Right lobe of liver (tissue), 6 donors: ENCODE measurements at regions not wholly inside any gene's neighbourhood (a gene's known extent, or its start where the extent isn't known, plus 50 kb on each side); places are given as distances from the start of the nearest gene placed in this dataset.

ENCODE experiments used
- ATAC-seq, 4 donors: fragments of 200-7000 bp; cut with Tn5 transposase; one replicate each; pipeline ENCODE4 v1.9.1; 2020; ENCODE audit warnings: mild to moderate bottlenecking in 4 of 4, moderate library complexity in 4 of 4
- DNase-seq, 3 donors: peaks; one replicate each; pipeline ENCODE4 v3.0.0-alpha.2; 2020
- H3K27ac ChIP-seq, 3 donors: fragments of 200-600 bp; one replicate each; pipeline ENCODE4 v1.8.0; 2022
- H3K27me3 ChIP-seq, 2 donors: fragments of 200-600 bp; one replicate each; pipeline ENCODE4 v1.8.0; 2022
- H3K36me3 ChIP-seq, 4 donors: fragments of 200-600 bp; sonication (generic) in 1 of 4; one replicate each; pipeline versions ENCODE4 v1.5.1 to v1.8.0; 2017 to 2022; ENCODE audit warnings: control low read depth in 1 of 4
- H3K4me1 ChIP-seq, 4 donors: fragments of 200-600 bp; sonication (generic) in 1 of 4; one replicate each; pipeline versions ENCODE4 v1.5.1 to v1.8.0; 2017 to 2022; ENCODE audit warnings: control low read depth in 1 of 4
- H3K4me3 ChIP-seq, 3 donors: fragments of 200-600 bp; one replicate each; pipeline ENCODE4 v1.8.0; 2022
- H3K9me3 ChIP-seq, 4 donors: fragments of 200-600 bp; sonication (generic) in 1 of 4; one replicate each; pipeline versions ENCODE4 v1.5.1 to v1.8.0; 2017 to 2022; ENCODE audit warnings: control low read depth in 1 of 4
- POLR2A ChIP-seq: fragments of 450-650 bp; IDR thresholded peaks from one replicate; pipeline ENCODE4 v1.6.1; 2017; ENCODE audit warnings: antibody characterized with exemption, mild to moderate bottlenecking
- WGBS: methylation state at CpG from one replicate; pipeline ENCODE4 v1.1.6; 2018; ENCODE audit warnings: low coverage, low lambda C conversion rate; ENCODE audit not compliant: insufficient coverage; ENCODE audit errors: missing lambda C conversion rate; 5-methylcytosine and 5-hydroxymethylcytosine counted together
- intact Hi-C, 2 donors: fragments of 100-400 bp; cut with DNase I; formaldehyde crosslinking; loops; one replicate each; pipeline versions ENCODE4 v1.11.2 to v1.14.1; 2022
- TF ChIP-seq, protein P1 (sequence below), 4 donors: fragments of 200-600 bp in 3 of 4; fragments of 450-650 bp in 1 of 4; IDR thresholded peaks; one replicate each; pipeline versions ENCODE4 v1.5.1 to v1.8.0; 2016 to 2022; ENCODE audit warnings: antibody characterized with exemption in 4 of 4, mild to moderate bottlenecking in 2 of 4
- donor health status: DM: no; HTN: yes; CAD: no.
- donor health status: DM: no; HTN: no; CAD: no.
- donor health status: DM: no; HTN: no; CAD: no.
- donor health status: DM: no; HTN: yes; CAD: no.
- donor health status: DM: no; HTN: yes; CAD: no.

DNA sequence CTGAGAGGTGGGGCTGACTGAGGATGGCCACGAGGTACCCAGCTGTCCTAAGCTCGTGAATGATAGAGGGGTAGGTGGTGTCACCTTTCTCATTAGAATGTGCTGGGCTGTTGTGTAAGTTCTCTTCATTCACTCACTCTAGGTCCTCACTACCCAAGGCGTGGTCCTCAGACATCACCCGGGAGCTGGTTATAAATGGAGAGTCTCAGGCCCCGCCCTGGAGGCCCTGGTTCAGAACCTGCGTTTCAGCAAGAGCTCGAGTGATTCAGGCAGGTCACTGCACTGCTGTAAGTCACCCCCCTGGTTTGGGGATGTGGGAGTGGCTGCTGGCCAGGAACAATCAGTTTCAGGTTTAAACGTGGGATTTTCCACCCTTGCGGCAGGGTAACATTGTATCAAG is 139.8 kb downstream of the FOXL1 start:
- TF ChIP-seq, protein P1, sequence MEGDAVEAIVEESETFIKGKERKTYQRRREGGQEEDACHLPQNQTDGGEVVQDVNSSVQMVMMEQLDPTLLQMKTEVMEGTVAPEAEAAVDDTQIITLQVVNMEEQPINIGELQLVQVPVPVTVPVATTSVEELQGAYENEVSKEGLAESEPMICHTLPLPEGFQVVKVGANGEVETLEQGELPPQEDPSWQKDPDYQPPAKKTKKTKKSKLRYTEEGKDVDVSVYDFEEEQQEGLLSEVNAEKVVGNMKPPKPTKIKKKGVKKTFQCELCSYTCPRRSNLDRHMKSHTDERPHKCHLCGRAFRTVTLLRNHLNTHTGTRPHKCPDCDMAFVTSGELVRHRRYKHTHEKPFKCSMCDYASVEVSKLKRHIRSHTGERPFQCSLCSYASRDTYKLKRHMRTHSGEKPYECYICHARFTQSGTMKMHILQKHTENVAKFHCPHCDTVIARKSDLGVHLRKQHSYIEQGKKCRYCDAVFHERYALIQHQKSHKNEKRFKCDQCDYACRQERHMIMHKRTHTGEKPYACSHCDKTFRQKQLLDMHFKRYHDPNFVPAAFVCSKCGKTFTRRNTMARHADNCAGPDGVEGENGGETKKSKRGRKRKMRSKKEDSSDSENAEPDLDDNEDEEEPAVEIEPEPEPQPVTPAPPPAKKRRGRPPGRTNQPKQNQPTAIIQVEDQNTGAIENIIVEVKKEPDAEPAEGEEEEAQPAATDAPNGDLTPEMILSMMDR (IDR thresholded peaks at IDR 0.05) = no peak
- no peak for TF ChIP-seq POLR2A
- Histone ChIP-seq H3K9me3 (no peaks in the 10 kb centered on the region), H3K4me3 (no peak overlapping the region), H3K4me1 (no peaks in the 10 kb centered on the region), H3K36me3 (no peaks in the 10 kb centered on the region), H3K27me3 (no peaks in the 10 kb centered on the region), H3K27ac (no peak overlapping the region)
- intact Hi-C loops = no loop called here
- WGBS = 0% methylated on average over 2 of the region's 9 CpGs
- DNase-seq (no peak), ATAC-seq (no peak)

DNA sequence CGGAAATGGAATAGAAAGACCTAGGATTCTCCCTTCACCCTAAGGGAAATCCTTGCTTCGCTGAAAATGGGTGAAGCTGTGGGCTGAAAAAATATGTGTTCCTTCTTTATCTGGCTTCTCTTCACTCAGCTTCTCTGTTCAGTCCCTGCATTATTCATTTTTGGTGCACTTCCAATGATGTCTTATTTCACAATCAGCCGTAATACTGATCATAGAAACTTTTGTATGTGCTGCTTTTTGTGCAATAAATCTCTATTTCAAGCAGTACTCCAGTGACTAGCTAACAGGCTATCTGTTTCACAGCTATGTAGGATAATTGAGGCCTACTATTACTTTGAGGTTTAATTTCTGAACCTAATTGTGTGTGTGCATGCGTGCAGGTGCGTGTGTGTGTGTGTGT is 144.6 kb downstream of the FOXL1 start:
- no peak for ATAC-seq
- no peak for TF ChIP-seq POLR2A
- TF ChIP-seq, protein P1 (IDR thresholded peaks at IDR 0.05) = no peak
- WGBS = 45% methylated on average over 5 of the region's 5 CpGs
- intact Hi-C loops = no loop called here
- no peaks in the 10 kb centered on the region for H3K9me3 ChIP-seq
- H3K27me3 ChIP-seq = no peaks in the 10 kb centered on the region
- no peak overlapping the region for H3K27ac ChIP-seq
- H3K4me1 ChIP-seq = no peaks in the 10 kb centered on the region
- no peak for DNase-seq
- H3K4me3 ChIP-seq = no peak overlapping the region
- H3K36me3 ChIP-seq = no peaks in the 10 kb centered on the region

DNA sequence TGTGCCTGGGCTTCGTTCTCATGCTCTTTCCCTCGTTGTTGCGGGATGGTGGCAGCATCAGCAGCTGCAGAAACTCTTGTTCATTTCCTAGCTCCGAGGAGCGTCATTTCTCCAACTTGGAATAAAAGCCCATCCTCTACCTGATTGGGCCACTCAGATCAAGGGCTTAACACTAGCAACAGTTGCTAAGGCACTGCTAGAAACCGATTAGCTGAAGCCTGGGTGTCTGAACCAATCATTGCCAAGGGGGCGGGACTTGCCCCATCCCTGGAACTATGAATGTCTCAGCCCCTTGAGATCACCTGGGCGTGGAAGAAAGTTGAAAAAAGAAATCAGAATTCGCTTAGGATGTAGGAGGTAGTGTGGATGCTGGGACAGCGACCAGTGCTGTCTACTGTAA is 145.3 kb downstream of the FOXL1 start:
- WGBS = 69% methylated on average over 10 of the region's 10 CpGs
- DNase-seq = no peak
- intact Hi-C loops = no loop called here
- no peaks in the 10 kb centered on the region for H3K9me3 ChIP-seq
- TF ChIP-seq, protein P1 (IDR thresholded peaks at IDR 0.05) = no peak
- TF ChIP-seq POLR2A = no peak
- no peaks in the 10 kb centered on the region for H3K4me1 ChIP-seq
- no peak overlapping the region for H3K4me3 ChIP-seq
- H3K36me3 ChIP-seq = no peaks in the 10 kb centered on the region
- no peaks in the 10 kb centered on the region for H3K27me3 ChIP-seq
- H3K27ac ChIP-seq = no peak overlapping the region
- no peak for ATAC-seq

DNA sequence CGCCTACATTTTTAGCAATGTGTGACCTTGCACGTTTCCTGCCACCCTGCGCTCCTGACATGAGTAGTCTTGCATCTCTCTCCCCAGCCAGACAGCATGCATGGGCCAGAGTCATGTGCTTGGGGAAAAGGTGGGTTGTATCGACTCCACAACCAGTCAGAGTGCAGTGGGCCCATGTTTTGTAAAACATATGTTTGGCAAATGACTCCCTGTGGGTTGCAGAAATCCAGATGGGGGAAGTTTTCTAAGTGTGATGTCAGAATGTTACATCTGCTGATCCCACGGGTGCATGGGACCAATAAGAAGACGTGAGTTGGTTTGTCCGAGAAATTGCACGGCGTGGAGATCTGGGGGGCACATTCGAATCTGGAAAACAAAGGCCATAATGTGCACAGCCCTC is 147.1 kb downstream of the FOXL1 start:
- H3K4me3 ChIP-seq = no peak overlapping the region
- TF ChIP-seq, protein P1 (IDR thresholded peaks at IDR 0.05) = no peak
- TF ChIP-seq POLR2A = no peak
- ATAC-seq = no peak
- intact Hi-C loops = no loop called here
- no peaks in the 10 kb centered on the region for H3K27me3 ChIP-seq
- no peaks in the 10 kb centered on the region for H3K4me1 ChIP-seq
- H3K27ac ChIP-seq = no peak overlapping the region
- no peak for DNase-seq
- WGBS = 55% methylated on average over 10 of the region's 10 CpGs
- H3K36me3 ChIP-seq = no peaks in the 10 kb centered on the region
- H3K9me3 ChIP-seq = no peaks in the 10 kb centered on the region

DNA sequence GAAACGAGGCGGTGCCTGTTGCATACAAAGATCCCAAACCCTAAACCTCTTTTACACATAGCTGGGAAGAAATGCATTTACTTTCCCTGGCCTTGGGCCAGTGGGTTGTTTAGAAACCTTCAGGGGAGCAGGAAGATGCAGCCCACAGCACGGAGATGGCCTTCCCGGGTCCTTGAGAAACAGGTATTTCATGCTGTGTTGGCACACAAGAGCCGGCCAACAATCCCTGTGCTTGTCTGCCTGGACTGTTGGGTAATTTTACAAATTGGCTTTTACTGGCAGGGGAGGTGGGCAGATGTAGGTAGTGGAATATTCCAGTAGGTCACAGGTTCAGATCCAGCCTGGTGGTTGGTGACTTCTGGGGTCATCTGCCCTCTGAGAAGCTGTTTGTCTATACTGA is 148.0 kb downstream of the FOXL1 start:
- DNase-seq = no peak
- intact Hi-C loops = no loop called here
- TF ChIP-seq POLR2A = no peak
- TF ChIP-seq, protein P1 (IDR thresholded peaks at IDR 0.05) = no peak
- Histone ChIP-seq H3K27ac (no peak overlapping the region), H3K36me3 (no peaks in the 10 kb centered on the region), H3K4me3 (no peak overlapping the region), H3K9me3 (no peaks in the 10 kb centered on the region), H3K4me1 (no peaks in the 10 kb centered on the region), H3K27me3 (no peaks in the 10 kb centered on the region)
- ATAC-seq = no peak
- 50% methylated on average over 4 of the region's 5 CpGs for WGBS
